ENCODE measurements at regions not wholly inside any gene's neighbourhood (a gene's known extent, or its start where the extent isn't known, plus 50 kb on each side); places are given as distances from the start of the nearest gene placed in this dataset.

- TF ChIP-seq GATA2 (IDR thresholded peaks at IDR 0.05; ENCODE audit: low read depth, low read length) (no peak), GATA3 (IDR thresholded peaks at IDR 0.05; ENCODE audit: low read depth, low read length) (no peak)
Observed at GRCh38 chr2:19409046-19409445, 50.6 kb upstream of the OSR1 start.
